ENCODE measurements at regions not wholly inside any gene's neighbourhood (a gene's known extent, or its start where the extent isn't known, plus 50 kb on each side); places are given as distances from the start of the nearest gene placed in this dataset.

DNA sequence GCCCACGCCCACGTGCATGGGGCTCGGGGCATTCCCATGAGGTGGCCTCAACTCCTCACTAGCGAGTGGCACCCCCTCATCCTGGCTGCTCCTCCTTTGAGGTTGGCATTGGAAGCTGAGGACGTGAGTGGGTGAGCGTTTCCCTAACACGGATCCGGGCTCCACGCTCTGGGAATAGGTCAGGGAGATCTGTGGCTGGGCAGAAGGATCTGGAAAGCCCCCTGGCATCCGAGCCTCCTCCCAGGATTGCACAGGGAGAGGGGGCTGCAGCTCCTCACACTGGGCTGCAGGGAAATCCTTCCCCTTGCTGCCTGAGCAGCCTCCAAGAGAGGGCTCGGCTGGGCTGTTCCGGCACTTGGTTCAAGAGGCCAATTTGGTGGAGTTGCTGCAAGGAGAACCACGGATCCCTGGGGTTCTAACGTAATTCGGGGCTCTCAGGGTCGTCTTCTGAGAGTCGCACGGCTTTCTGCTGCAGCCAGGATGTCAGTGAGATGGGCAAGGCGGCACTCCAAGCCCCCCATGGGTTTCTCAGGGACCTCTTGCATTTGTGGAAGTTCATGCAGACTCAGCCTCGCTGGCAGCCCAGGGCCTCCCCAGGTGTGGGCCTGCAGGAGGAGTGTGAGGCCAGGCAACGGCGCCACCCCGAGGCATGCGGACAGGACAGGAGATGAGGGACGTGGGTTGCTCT lies 1119.0 kb downstream of the BRD1 start:
- Histone ChIP-seq H3K79me1 (ENCODE audit: low read depth in 1 of 2, low read length in 2 of 2) (no peaks in the 10 kb centered on the region), H3K14ac (replicated peaks; ENCODE audit: low read depth, low read length) (no peak overlapping the region), H4K5ac (ENCODE audit: low read depth, low read length) (no peak overlapping the region), H3K18ac (ENCODE audit: low read depth, low read length) (no peak overlapping the region), H2BK120ac (ENCODE audit: low read depth, low read length) (no peak overlapping the region), H3K4me1 (ENCODE audit: control insufficient read depth, insufficient read depth, low read length) (no peaks in the 10 kb centered on the region), H3K27me3 (ENCODE audit: control insufficient read depth, insufficient read depth, low read length) (no peaks in the 10 kb centered on the region), H3K4ac (ENCODE audit: low read depth, low read length) (no peak overlapping the region), H3K23ac (ENCODE audit: low read depth, low read length) (no peak overlapping the region), H3K9me3 (ENCODE audit: control insufficient read depth, insufficient read depth, low read length) (peaks cover 79% of the 10 kb centered on the region), H2BK5ac (ENCODE audit: low read depth, low read length, poor library complexity, severe bottlenecking) (no peak overlapping the region), H2BK15ac (ENCODE audit: low read depth, low read length) (no peak overlapping the region), H3K4me2 (ENCODE audit: low read depth, low read length) (no peak overlapping the region), H2BK20ac (ENCODE audit: low read depth, low read length) (no peak overlapping the region), H2AK9ac (replicated peaks; ENCODE audit: low read depth, low read length, poor library complexity) (no peak overlapping the region), H2AK5ac (ENCODE audit: low read depth, low read length) (no peak overlapping the region), H4K91ac (ENCODE audit: insufficient read depth, low read depth, low read length) (no peak overlapping the region), H3K4me3 (ENCODE audit: insufficient read depth, low read depth, low read length) (no peak overlapping the region), H3K56ac (ENCODE audit: extremely low read depth, insufficient read depth, low read length) (no peak overlapping the region), H4K8ac (ENCODE audit: low read depth in 2 of 2, low read length in 2 of 2) (no peak overlapping the region), H3K36me3 (ENCODE audit: control insufficient read depth, insufficient read depth, low read length) (no peaks in the 10 kb centered on the region), H2AFZ (replicated peaks; ENCODE audit: low read length, poor library complexity) (no peak overlapping the region), H3K27ac (ENCODE audit: insufficient read depth, low read length) (no peak overlapping the region), H3K9ac (ENCODE audit: low read depth, low read length) (no peak overlapping the region), H4K20me1 (ENCODE audit: insufficient read depth, low read length) (no peaks in the 10 kb centered on the region), H3K9me1 (ENCODE audit: insufficient read depth, low read length) (no peaks in the 10 kb centered on the region)
- POLR2A ChIA-PET (ENCODE audit: unreplicated experiment) = no interaction called here
- DNase-seq (no peak), ATAC-seq (ENCODE audit: low read depth) (no peak)
- dilution Hi-C loops (cut with HindIII; ENCODE audit: low sequenced_read_pairs, unreplicated experiment) (no loop called here), intact Hi-C loops (cut with micrococcal nuclease) (no loop called here), in situ Hi-C loops (cut with MboI; ENCODE audit: low sequenced_read_pairs) (no loop called here)
- no TSS peak for BruUV-seq (replicated peaks)
- TF ChIP-seq, protein P1, sequence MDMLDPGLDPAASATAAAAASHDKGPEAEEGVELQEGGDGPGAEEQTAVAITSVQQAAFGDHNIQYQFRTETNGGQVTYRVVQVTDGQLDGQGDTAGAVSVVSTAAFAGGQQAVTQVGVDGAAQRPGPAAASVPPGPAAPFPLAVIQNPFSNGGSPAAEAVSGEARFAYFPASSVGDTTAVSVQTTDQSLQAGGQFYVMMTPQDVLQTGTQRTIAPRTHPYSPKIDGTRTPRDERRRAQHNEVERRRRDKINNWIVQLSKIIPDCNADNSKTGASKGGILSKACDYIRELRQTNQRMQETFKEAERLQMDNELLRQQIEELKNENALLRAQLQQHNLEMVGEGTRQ (IDR thresholded peaks at IDR 0.05; ENCODE audit: low read depth, low read length) = no peak
- TF ChIP-seq POLR2A (IDR thresholded peaks at IDR 0.05; ENCODE audit: low read depth, low read length) = no peak
- TF ChIP-seq, protein P2, sequence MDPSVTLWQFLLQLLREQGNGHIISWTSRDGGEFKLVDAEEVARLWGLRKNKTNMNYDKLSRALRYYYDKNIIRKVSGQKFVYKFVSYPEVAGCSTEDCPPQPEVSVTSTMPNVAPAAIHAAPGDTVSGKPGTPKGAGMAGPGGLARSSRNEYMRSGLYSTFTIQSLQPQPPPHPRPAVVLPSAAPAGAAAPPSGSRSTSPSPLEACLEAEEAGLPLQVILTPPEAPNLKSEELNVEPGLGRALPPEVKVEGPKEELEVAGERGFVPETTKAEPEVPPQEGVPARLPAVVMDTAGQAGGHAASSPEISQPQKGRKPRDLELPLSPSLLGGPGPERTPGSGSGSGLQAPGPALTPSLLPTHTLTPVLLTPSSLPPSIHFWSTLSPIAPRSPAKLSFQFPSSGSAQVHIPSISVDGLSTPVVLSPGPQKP (IDR thresholded peaks at IDR 0.05; ENCODE audit: borderline replicate concordance, low read depth, low read length) = no peak
- no peak for TF ChIP-seq MAFK (IDR thresholded peaks at IDR 0.05; ENCODE audit: low read depth, low read length)
- TF ChIP-seq NFE2L2 (IDR thresholded peaks at IDR 0.05; ENCODE audit: low read depth, low read length) = no peak
- TF ChIP-seq FOS (IDR thresholded peaks at IDR 0.05; ENCODE audit: low read depth, low read length) = no peak
- no peak for TF ChIP-seq BHLHE40 (IDR thresholded peaks at IDR 0.05; ENCODE audit: low read depth, low read length)
- CTCF ChIA-PET = no interaction called here
- 51% methylated on average over 3 of the region's 25 CpGs; no CpG with 5 or more reads in 1 of the 2 experiments for WGBS, 2 experiments (ENCODE audit: extremely low coverage in 2 of 2, insufficient read length in 1 of 2)

All from IMR-90 (cell line).